ENCODE measurements at regions not wholly inside any gene's neighbourhood (a gene's known extent, or its start where the extent isn't known, plus 50 kb on each side); places are given as distances from the start of the nearest gene placed in this dataset.

DNA sequence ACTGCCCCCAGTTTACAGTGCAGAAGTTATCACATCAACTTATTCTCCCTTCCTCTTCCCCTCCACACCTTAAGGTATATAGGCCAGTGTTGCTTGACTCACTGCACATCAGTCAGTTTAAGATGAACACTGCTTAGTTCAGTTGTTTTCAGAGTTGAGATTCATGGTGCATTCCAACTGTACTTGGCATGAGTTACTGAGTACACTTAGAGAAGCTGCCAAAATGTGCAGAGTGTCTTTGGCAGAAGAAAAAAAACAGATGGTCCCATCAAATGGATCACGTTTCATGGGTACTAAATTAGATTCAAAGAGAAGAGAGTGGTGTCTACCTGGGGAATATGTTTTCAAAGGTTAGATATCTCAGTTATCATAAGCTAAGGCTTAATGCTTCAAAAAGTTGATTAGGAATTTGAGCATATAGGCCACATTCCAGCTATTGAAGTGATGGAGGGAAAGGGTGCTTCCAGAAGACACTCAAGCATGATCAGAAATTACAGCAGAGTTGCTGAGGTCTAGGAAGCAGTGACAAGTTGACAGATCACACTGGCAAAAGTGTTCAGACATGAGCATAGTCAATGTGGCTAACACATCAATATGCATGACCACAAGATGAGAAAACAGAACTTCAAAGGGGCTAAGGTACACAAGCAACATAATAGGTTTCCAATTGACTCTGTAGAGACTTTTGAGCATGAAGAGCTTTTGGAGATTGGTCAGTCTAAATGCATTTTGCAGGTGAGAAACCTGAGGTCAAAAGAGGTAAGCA, 579.2 kb upstream of the CELF2 start:
- TF ChIP-seq, protein P1, sequence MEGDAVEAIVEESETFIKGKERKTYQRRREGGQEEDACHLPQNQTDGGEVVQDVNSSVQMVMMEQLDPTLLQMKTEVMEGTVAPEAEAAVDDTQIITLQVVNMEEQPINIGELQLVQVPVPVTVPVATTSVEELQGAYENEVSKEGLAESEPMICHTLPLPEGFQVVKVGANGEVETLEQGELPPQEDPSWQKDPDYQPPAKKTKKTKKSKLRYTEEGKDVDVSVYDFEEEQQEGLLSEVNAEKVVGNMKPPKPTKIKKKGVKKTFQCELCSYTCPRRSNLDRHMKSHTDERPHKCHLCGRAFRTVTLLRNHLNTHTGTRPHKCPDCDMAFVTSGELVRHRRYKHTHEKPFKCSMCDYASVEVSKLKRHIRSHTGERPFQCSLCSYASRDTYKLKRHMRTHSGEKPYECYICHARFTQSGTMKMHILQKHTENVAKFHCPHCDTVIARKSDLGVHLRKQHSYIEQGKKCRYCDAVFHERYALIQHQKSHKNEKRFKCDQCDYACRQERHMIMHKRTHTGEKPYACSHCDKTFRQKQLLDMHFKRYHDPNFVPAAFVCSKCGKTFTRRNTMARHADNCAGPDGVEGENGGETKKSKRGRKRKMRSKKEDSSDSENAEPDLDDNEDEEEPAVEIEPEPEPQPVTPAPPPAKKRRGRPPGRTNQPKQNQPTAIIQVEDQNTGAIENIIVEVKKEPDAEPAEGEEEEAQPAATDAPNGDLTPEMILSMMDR (IDR thresholded peaks at IDR 0.05; ENCODE audit: borderline replicate concordance, insufficient read depth, low read depth, low read length), result no peak
- H3K4me3 ChIP-seq (ENCODE audit: low read depth, low read length), result no peak overlapping the region

DNA sequence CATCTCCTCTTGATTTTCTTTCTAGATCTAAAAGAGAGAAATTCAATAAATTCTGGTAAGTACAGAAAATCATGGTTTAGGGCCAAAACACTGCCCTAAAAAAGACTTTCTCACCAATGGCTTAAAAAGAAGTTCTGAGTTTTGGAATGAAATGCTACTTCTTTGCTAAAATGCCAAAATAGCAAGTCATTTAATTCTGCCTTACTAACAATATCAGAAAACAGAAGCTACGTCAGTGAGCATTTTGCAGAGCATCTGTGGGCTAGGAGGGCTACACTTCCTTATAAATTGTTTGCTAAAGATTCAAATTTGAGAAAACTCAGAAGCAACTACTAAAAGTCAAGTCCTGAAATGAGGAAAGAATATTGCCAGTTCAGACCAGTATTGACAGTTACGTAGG, 560.8 kb upstream of the CELF2 start:
- TF ChIP-seq, protein P1 (IDR thresholded peaks at IDR 0.05; ENCODE audit: borderline replicate concordance, insufficient read depth, low read depth, low read length), result no peak
- no peak overlapping the region for H3K4me3 ChIP-seq (ENCODE audit: low read depth, low read length)

DNA sequence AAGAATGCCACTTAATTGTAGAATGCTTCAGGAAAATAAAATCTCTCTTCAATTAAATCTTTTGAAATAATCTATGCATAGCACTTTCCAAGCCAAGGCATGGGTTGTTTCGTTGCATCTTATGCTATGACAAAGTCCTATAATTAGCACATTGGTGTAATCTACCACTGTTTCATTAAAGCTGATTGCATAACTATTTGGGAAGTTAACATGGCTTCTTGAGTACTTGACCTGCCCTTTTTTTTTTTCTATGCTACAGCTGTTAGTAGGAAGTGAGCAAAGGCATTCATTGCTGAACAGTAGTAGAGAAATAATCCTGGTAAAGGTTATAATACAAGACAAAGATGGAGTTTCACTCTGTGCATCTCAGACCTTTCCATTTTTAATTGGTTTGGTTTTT, 557.2 kb upstream of the CELF2 start:
- H3K4me3 ChIP-seq (ENCODE audit: low read depth, low read length), result no peak overlapping the region
- TF ChIP-seq, protein P1 (IDR thresholded peaks at IDR 0.05; ENCODE audit: borderline replicate concordance, insufficient read depth, low read depth, low read length), result no peak

DNA sequence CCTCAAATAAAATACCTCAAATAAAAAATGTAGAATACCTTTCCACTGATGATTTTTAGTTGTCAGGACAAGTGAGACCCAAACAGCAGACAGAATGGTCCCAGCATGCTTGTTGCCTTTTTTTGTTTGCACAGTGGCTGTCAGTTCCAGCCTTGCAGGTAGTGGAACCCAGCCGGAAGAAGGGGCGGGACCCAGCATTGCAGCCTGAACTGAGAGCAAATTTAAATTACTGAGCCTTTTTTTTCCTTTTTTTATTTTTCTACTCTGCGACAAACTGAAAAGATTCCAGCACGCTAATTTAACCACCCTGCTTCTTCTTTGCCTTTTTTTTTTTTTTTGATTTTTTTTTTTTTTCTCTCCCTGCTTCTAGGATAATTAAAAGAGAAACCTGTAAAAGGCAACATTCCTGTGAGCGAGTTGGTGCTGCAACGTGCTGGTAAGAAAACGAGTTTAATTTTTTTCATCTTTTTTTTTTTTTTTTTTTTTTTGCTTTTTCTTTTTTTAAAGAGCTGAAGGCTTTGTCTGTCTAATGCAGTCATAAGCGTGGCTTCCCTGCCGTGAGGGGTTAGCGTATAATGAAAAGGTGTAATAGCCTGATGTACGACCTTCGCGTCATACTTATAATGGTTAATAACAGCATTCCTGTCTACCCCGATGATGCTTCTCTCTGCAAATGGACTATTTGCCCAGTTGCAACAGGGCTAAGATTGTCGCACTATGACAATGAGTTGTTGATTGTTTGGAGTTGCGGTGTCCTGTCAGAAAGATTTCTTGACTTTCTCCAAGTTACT, 555.3 kb upstream of the CELF2 start:
- TF ChIP-seq, protein P1 (IDR thresholded peaks at IDR 0.05; ENCODE audit: borderline replicate concordance, insufficient read depth, low read depth, low read length), result no peak
- no peak overlapping the region for H3K4me3 ChIP-seq (ENCODE audit: low read depth, low read length)

DNA sequence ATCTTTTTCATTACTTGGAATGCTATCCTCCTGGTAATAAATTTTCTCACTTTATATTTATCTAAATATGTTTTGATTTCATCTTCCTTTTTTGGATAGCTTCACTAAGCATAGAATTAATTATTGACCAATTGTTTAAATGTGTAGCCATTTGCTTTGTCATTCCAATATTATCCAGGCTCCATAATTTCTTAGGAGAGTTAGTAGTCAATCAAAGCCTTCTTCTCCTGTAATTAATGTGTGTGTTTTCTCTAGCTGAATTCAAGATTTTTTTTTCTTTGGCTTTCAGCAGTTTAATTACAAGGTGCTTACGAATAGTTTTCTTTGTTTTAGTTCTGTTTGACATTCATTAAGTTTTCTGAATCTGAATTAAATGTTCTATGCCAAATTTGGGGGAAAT, 545.9 kb upstream of the CELF2 start:
- TF ChIP-seq, protein P1 (IDR thresholded peaks at IDR 0.05; ENCODE audit: borderline replicate concordance, insufficient read depth, low read depth, low read length), result no peak
- no peak overlapping the region for H3K4me3 ChIP-seq (ENCODE audit: low read depth, low read length)

DNA sequence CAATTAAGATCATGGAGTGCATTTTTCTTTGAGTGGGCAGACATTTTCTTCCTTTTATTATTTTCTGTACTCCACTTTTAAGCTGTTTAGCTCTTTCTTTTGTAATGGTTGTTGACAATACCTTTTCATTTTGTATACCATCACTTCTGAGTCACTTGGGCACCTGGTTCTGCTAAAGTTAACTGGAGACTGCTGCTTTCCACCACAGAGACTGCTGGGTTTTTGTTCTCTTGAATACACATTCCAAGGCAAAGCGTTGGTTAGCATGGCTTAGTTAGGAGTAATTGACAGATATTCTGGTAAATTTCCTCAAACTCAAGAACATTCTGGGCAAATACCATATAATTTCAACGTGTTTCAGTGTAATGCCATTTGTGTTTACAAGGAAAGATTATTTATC, 541.9 kb upstream of the CELF2 start:
- H3K4me3 ChIP-seq (ENCODE audit: low read depth, low read length), result no peak overlapping the region
- TF ChIP-seq, protein P1 (IDR thresholded peaks at IDR 0.05; ENCODE audit: borderline replicate concordance, insufficient read depth, low read depth, low read length), result no peak

DNA sequence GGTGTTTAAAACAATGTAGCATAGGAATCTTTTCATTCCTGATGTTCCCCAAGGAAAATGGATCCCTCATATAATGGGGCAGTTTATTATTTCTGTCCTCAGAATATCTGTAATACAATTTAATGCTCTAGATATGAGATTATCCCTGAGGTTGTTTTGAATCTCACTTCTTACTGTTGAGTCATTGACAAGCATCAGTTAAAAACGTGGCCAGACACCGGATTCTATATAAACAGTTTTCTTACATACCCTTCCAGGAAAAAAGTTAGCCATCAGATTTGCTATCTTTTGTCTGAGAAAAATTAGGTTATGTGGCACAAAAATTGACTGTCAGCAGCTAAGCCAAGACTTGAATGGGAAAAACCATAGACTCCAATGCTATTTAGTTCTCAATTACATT, 539.8 kb upstream of the CELF2 start:
- no peak overlapping the region for H3K4me3 ChIP-seq (ENCODE audit: low read depth, low read length)
- TF ChIP-seq, protein P1 (IDR thresholded peaks at IDR 0.05; ENCODE audit: borderline replicate concordance, insufficient read depth, low read depth, low read length), result no peak

Data from GM12875 (cell line).